GM23248 (cell line): ENCODE measurements at regions not wholly inside any gene's neighbourhood (a gene's known extent, or its start where the extent isn't known, plus 50 kb on each side); places are given as distances from the start of the nearest gene placed in this dataset.

Source experiments
- DNase-seq: peaks from one replicate; pipeline ENCODE4 v3.0.0-alpha.2; 2015
- H2AFZ ChIP-seq: fragments of 200-600 bp; sonication (generic); 2 replicates; pipeline ENCODE4 v1.6.1; 2016; ENCODE audit warnings: antibody characterized with exemption
- H3F3A ChIP-seq: fragments of 200-600 bp; sonication (generic); 2 replicates; pipeline ENCODE4 v1.6.1; 2016; ENCODE audit warnings: mild to moderate bottlenecking, antibody characterized with exemption, mixed run types; ENCODE audit not compliant: insufficient read depth
- H3K27ac ChIP-seq: fragments of 200-600 bp; sonication (generic); 2 replicates; pipeline ENCODE4 v1.5.1; 2016; ENCODE audit warnings: mild to moderate bottlenecking
- H3K27me3 ChIP-seq: fragments of 200-600 bp; sonication (generic); replicated peaks from 2 replicates; pipeline ENCODE4 v1.6.1; 2016; ENCODE audit warnings: mild to moderate bottlenecking; ENCODE audit not compliant: insufficient read depth
- H3K36me3 ChIP-seq: fragments of 200-600 bp; sonication (generic); 2 replicates; pipeline ENCODE4 v1.6.1; 2016; ENCODE audit warnings: low read depth, mild to moderate bottlenecking
- H3K4me1 ChIP-seq: fragments of 200-600 bp; sonication (generic); 2 replicates; pipeline ENCODE4 v1.6.1; 2016; ENCODE audit warnings: mild to moderate bottlenecking; ENCODE audit not compliant: insufficient read depth
- H3K4me2 ChIP-seq: fragments of 200-600 bp; sonication (generic); one replicate; pipeline ENCODE4 v1.6.1; 2016; ENCODE audit warnings: mild to moderate bottlenecking; ENCODE audit not compliant: unreplicated experiment
- H3K4me3 ChIP-seq: fragments of 200-600 bp; sonication (generic); 2 replicates; pipeline ENCODE4 v1.5.1; 2016; ENCODE audit warnings: mild to moderate bottlenecking
- H3K79me2 ChIP-seq: fragments of 200-600 bp; sonication (generic); 2 replicates; pipeline ENCODE4 v1.6.1; 2016; ENCODE audit warnings: mild to moderate bottlenecking; ENCODE audit not compliant: insufficient read depth
- H3K9ac ChIP-seq: fragments of 200-600 bp; sonication (generic); 2 replicates; pipeline ENCODE4 v1.6.1; 2016; ENCODE audit warnings: mild to moderate bottlenecking
- H3K9me2 ChIP-seq: fragments of 200-600 bp; sonication (generic); 2 replicates; pipeline ENCODE4 v1.6.1; 2016; ENCODE audit warnings: mixed run types, mild to moderate bottlenecking, moderate library complexity; ENCODE audit not compliant: insufficient read depth
- H3K9me3 ChIP-seq: fragments of 200-600 bp; sonication (generic); one replicate; pipeline ENCODE4 v1.6.1; 2017; ENCODE audit warnings: low read depth
- H4K20me1 ChIP-seq: fragments of 200-600 bp; sonication (generic); 2 replicates; pipeline ENCODE4 v1.6.0; 2016; ENCODE audit not compliant: insufficient read depth
- EZH2 ChIP-seq: fragments of 200-600 bp; sonication (generic); IDR thresholded peaks from 2 replicates; pipeline ENCODE4 v1.6.1; 2018; ENCODE audit warnings: antibody characterized with exemption, mild to moderate bottlenecking; ENCODE audit not compliant: insufficient read depth, poor library complexity, severe bottlenecking
- EZH2phosphoT487 ChIP-seq: fragments of 200-600 bp; sonication (generic); IDR thresholded peaks from 2 replicates; pipeline ENCODE4 v1.6.1; 2018; ENCODE audit warnings: antibody characterized with exemption, moderate library complexity, mild to moderate bottlenecking, low read depth; ENCODE audit not compliant: insufficient read depth
- WGBS, 2 experiments: methylation state at CpG; one replicate each; pipeline ENCODE4 v1.1.6; 2015 to 2017; ENCODE audit warnings: low lambda C conversion rate in 2 of 2, low coverage in 1 of 2; ENCODE audit errors: missing lambda C conversion rate in 2 of 2; 5-methylcytosine and 5-hydroxymethylcytosine counted together
- in situ Hi-C: fragments of 300-500 bp; cut with MboI; formaldehyde crosslinking; loops from 2 replicates; pipeline ENCODE4 v1.15.0; 2020

- H3K4me2 ChIP-seq = no peak overlapping the region
- DNase-seq = no peak
- 60 to 67% methylated on average over 3 of the region's 3 CpGs for WGBS, 2 experiments
- no peak overlapping the region for H3K4me3 ChIP-seq
- in situ Hi-C loops = no loop called here
- H3K79me2 ChIP-seq = no peaks in the 10 kb centered on the region
- H3K27me3 ChIP-seq = no peaks in the 10 kb centered on the region
- H3K9me2 ChIP-seq = no peaks in the 10 kb centered on the region
- TF ChIP-seq EZH2 (no peak), EZH2phosphoT487 (no peak)
- no peaks in the 10 kb centered on the region for H4K20me1 ChIP-seq
- H3F3A ChIP-seq = no peaks in the 10 kb centered on the region
- no peak overlapping the region for H3K27ac ChIP-seq
- no peaks in the 10 kb centered on the region for H3K9me3 ChIP-seq
- no peak overlapping the region for H2AFZ ChIP-seq
- no peaks in the 10 kb centered on the region for H3K36me3 ChIP-seq
- no peak overlapping the region for H3K9ac ChIP-seq
- H3K4me1 ChIP-seq = no peaks in the 10 kb centered on the region
Measured at GRCh38 chr6:145315982-145316600, 419.2 kb downstream of the EPM2A start.

GRCh38 chr6:145318952-145319351 is 416.4 kb downstream of the EPM2A start:
- H3K79me2 ChIP-seq = no peaks in the 10 kb centered on the region
- no peak overlapping the region for H3K27ac ChIP-seq
- no peaks in the 10 kb centered on the region for H3K9me3 ChIP-seq
- in situ Hi-C loops = no loop called here
- no peak overlapping the region for H3K9ac ChIP-seq
- no peaks in the 10 kb centered on the region for H4K20me1 ChIP-seq
- no peak overlapping the region for H3K4me3 ChIP-seq
- H3K27me3 ChIP-seq = no peaks in the 10 kb centered on the region
- DNase-seq = no peak
- no peaks in the 10 kb centered on the region for H3F3A ChIP-seq
- TF ChIP-seq EZH2phosphoT487 = no peak
- no peak for TF ChIP-seq EZH2
- no peaks in the 10 kb centered on the region for H3K9me2 ChIP-seq
- H3K4me2 ChIP-seq = no peak overlapping the region
- H2AFZ ChIP-seq = no peak overlapping the region
- no peaks in the 10 kb centered on the region for H3K4me1 ChIP-seq
- no peaks in the 10 kb centered on the region for H3K36me3 ChIP-seq

- Histone ChIP-seq H3K4me2 (no peak overlapping the region), H3K27ac (no peak overlapping the region), H3K9me2 (no peaks in the 10 kb centered on the region), H3K36me3 (no peaks in the 10 kb centered on the region), H3K4me3 (no peak overlapping the region), H2AFZ (no peak overlapping the region), H3K9me3 (no peaks in the 10 kb centered on the region), H3K27me3 (no peaks in the 10 kb centered on the region), H3F3A (no peaks in the 10 kb centered on the region), H3K4me1 (no peaks in the 10 kb centered on the region), H3K9ac (no peak overlapping the region), H4K20me1 (no peaks in the 10 kb centered on the region), H3K79me2 (no peaks in the 10 kb centered on the region)
- no peak for DNase-seq
- 72 to 83% methylated on average over 2 of the region's 2 CpGs for WGBS, 2 experiments
- no peak for TF ChIP-seq EZH2
- no peak for TF ChIP-seq EZH2phosphoT487
- in situ Hi-C loops = no loop called here
Measured at GRCh38 chr6:145319605-145320004, 415.7 kb downstream of the EPM2A start.

- Histone ChIP-seq H3K9me2 (no peaks in the 10 kb centered on the region), H3K79me2 (no peaks in the 10 kb centered on the region), H3K27ac (no peak overlapping the region), H3K27me3 (no peaks in the 10 kb centered on the region; the same call in none of the 2 replicates), H3K4me2 (no peak overlapping the region), H3K4me3 (no peak overlapping the region), H3K36me3 (no peaks in the 10 kb centered on the region), H3K9me3 (no peaks in the 10 kb centered on the region), H2AFZ (no peak overlapping the region), H3F3A (no peaks in the 10 kb centered on the region), H3K9ac (no peak overlapping the region), H4K20me1 (no peaks in the 10 kb centered on the region), H3K4me1 (no peaks in the 10 kb centered on the region)
- in situ Hi-C loops = no loop called here
- 6 to 10% methylated on average over 1 of the region's 1 CpG for WGBS, 2 experiments
- TF ChIP-seq EZH2phosphoT487 (no peak), EZH2 (no peak)
- no peak for DNase-seq
Measured at GRCh38 chr6:145323646-145324045, 411.7 kb downstream of the EPM2A start.

GRCh38 chr6:145327586-145327985 is 407.7 kb downstream of the EPM2A start:
- Histone ChIP-seq H3K27ac (no peak overlapping the region), H3K27me3 (peaks cover 5% of the 10 kb centered on the region), H3K9me2 (no peaks in the 10 kb centered on the region), H3K9me3 (no peaks in the 10 kb centered on the region), H3K9ac (no peak overlapping the region), H2AFZ (no peak overlapping the region), H3K36me3 (no peaks in the 10 kb centered on the region), H3K4me1 (no peaks in the 10 kb centered on the region), H3K79me2 (no peaks in the 10 kb centered on the region), H3F3A (no peaks in the 10 kb centered on the region), H4K20me1 (no peaks in the 10 kb centered on the region), H3K4me3 (no peak overlapping the region), H3K4me2 (no peak overlapping the region)
- whole genome bisulfite sequencing, 2 experiments = 1 to 3% methylated on average over 2 of the region's 2 CpGs
- no peak for DNase-seq
- TF ChIP-seq EZH2phosphoT487 = no peak
- in situ Hi-C loops = no loop called here
